ENCODE measurements at regions not wholly inside any gene's neighbourhood (a gene's known extent, or its start where the extent isn't known, plus 50 kb on each side); places are given as distances from the start of the nearest gene placed in this dataset.

- DNase-seq (no peak), ATAC-seq (no peak)
- ChIA-PET CTCF (no interaction called here), POLR2A (no interaction called here)
- Mint-ChIP-seq H3K27me3 (no peaks in the 10 kb centered on the region), H3K4me1 (ENCODE audit: low read depth) (no peaks in the 10 kb centered on the region), H3K9me3 (peaks cover 4% of the 10 kb centered on the region), H3K36me3 (ENCODE audit: low read depth) (no peaks in the 10 kb centered on the region), H3K4me3 (no peak overlapping the region), H3K27ac (no peak overlapping the region)
- intact Hi-C loops (cut with micrococcal nuclease): no loop called here
- TF ChIP-seq, protein P1, sequence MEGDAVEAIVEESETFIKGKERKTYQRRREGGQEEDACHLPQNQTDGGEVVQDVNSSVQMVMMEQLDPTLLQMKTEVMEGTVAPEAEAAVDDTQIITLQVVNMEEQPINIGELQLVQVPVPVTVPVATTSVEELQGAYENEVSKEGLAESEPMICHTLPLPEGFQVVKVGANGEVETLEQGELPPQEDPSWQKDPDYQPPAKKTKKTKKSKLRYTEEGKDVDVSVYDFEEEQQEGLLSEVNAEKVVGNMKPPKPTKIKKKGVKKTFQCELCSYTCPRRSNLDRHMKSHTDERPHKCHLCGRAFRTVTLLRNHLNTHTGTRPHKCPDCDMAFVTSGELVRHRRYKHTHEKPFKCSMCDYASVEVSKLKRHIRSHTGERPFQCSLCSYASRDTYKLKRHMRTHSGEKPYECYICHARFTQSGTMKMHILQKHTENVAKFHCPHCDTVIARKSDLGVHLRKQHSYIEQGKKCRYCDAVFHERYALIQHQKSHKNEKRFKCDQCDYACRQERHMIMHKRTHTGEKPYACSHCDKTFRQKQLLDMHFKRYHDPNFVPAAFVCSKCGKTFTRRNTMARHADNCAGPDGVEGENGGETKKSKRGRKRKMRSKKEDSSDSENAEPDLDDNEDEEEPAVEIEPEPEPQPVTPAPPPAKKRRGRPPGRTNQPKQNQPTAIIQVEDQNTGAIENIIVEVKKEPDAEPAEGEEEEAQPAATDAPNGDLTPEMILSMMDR (IDR thresholded peaks at IDR 0.05): no peak
Measured at GRCh38 chr2:83536556-83536955, 922.5 kb downstream of the SUCLG1 start.

DNA sequence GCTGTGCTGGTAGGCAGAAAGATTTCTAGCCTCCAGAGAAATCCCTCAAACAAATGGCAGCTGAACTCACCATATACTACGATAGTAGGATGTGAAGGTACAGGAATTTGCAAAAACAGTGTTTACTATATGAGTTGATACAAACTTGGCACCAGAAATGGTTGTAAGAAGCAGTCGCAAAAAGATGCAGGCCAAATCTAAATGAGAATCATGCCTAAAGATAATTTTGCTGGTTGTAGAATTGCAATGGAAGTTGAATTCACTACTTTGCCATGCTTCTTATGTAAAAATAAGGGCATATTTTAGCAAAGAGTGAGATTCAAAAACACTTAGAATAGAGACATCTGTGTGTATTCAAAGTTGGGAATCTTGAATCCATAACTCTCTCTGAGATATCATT is 924.7 kb downstream of the SUCLG1 start:
- H3K4me1 Mint-ChIP-seq (ENCODE audit: low read depth): no peaks in the 10 kb centered on the region
- no peak overlapping the region for H3K4me3 Mint-ChIP-seq
- no peaks in the 10 kb centered on the region for H3K36me3 Mint-ChIP-seq (ENCODE audit: low read depth)
- TF ChIP-seq, protein P1 (IDR thresholded peaks at IDR 0.05): no peak
- DNase-seq: no peak
- CTCF ChIA-PET: no interaction called here
- intact Hi-C loops (cut with micrococcal nuclease): no loop called here
- H3K27ac Mint-ChIP-seq: no peak overlapping the region
- no peaks in the 10 kb centered on the region for H3K27me3 Mint-ChIP-seq
- POLR2A ChIA-PET: no interaction called here
- ATAC-seq: no peak
- H3K9me3 Mint-ChIP-seq: peaks cover 5% of the 10 kb centered on the region

GRCh38 chr2:83531206-83531826 is 927.8 kb downstream of the SUCLG1 start:
- ATAC-seq (no peak), DNase-seq (no peak)
- H3K36me3 Mint-ChIP-seq (ENCODE audit: low read depth): no peaks in the 10 kb centered on the region
- no peak overlapping the region for H3K4me3 Mint-ChIP-seq
- H3K27me3 Mint-ChIP-seq: no peaks in the 10 kb centered on the region
- H3K4me1 Mint-ChIP-seq (ENCODE audit: low read depth): no peaks in the 10 kb centered on the region
- CTCF ChIA-PET: no interaction called here
- POLR2A ChIA-PET: no interaction called here
- TF ChIP-seq, protein P1 (IDR thresholded peaks at IDR 0.05): no peak
- no peak overlapping the region for H3K27ac Mint-ChIP-seq
- peaks cover 2% of the 10 kb centered on the region for H3K9me3 Mint-ChIP-seq
- intact Hi-C loops (cut with micrococcal nuclease): no loop called here

DNA sequence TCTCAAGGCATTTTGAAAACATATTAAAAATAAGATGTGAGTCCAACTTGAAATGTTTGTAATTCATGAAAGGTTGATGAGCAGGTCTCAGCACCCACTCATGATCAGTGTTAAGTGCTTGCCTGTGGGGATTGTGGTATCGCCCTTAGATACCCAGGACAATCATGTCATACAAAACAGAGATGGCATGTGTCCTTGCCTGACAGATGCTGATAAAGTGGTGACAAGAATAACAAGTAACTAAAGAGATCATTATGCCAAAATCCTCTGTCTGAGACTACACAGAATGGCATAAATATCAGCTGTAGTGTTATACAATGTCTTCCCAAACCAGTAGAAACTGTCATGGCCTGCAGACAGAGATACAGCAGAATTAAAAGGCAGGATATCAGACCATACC is 930.3 kb downstream of the SUCLG1 start:
- Mint-ChIP-seq H3K4me1 (ENCODE audit: low read depth) (no peaks in the 10 kb centered on the region), H3K27ac (no peak overlapping the region), H3K27me3 (no peaks in the 10 kb centered on the region), H3K4me3 (no peak overlapping the region), H3K9me3 (peaks cover 3% of the 10 kb centered on the region), H3K36me3 (ENCODE audit: low read depth) (no peaks in the 10 kb centered on the region)
- intact Hi-C loops (cut with micrococcal nuclease): no loop called here
- ATAC-seq (no peak), DNase-seq (no peak)
- ChIA-PET CTCF (no interaction called here), POLR2A (no interaction called here)
- TF ChIP-seq, protein P1 (IDR thresholded peaks at IDR 0.05): no peak

DNA sequence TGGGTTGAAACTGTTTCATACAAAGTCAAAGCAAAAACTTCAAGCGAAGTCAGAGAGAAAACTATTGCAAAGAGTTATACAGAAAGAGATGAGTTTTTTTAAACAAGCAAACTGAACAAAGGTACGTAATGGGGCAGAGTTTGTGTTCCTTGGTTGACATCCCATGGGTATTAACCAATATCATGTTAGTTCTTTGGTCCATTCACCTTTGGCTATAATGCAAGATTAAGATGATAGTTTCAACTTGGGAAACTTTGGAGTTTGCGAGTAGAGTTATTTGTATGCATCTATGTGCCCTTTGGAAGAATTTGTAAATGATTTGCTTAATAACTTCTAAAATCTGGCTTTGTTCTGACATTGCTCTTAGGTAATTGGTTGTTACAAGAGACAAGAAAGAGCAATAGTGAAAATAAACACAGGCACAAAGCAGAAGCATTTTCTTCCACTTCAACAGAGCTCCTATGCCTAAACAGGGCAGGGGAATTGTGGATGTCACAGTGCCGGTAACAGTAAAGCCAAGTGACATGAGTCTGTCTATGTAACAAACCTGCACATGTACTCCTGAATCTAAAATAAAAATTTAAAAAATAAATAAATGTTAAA is 936.1 kb downstream of the SUCLG1 start:
- Mint-ChIP-seq H3K36me3 (ENCODE audit: low read depth) (no peaks in the 10 kb centered on the region), H3K4me1 (ENCODE audit: low read depth) (no peaks in the 10 kb centered on the region), H3K4me3 (no peak overlapping the region), H3K27ac (no peak overlapping the region), H3K27me3 (no peaks in the 10 kb centered on the region), H3K9me3 (peaks cover 8% of the 10 kb centered on the region)
- intact Hi-C loops (cut with micrococcal nuclease): no loop called here
- ATAC-seq: no peak
- ChIA-PET CTCF (no interaction called here), POLR2A (no interaction called here)
- DNase-seq: no peak
- TF ChIP-seq, protein P1 (IDR thresholded peaks at IDR 0.05): no peak

All from activated CD8-positive, alpha-beta T cell treated with anti-CD3 and anti-CD28 coated beads for 36 hours (primary cell).